ENCODE measurements at regions not wholly inside any gene's neighbourhood (a gene's known extent, or its start where the extent isn't known, plus 50 kb on each side); places are given as distances from the start of the nearest gene placed in this dataset.

GRCh38 chr9:104240890-104241289, 146.8 kb downstream of the SMC2 start:
- intact Hi-C loops (cut with DNase I; ENCODE audit: low total_unique reads), result no loop called here
- H3K27me3 ChIP-seq, result no peaks in the 10 kb centered on the region
- H3K4me3 ChIP-seq, result no peak overlapping the region
- no peak overlapping the region for H3K27ac ChIP-seq
- no peaks in the 10 kb centered on the region for H3K36me3 ChIP-seq (ENCODE audit: low read depth, missing control alignments)
- 76 to 77% methylated on average over 2 of the region's 2 CpGs for WGBS, 2 donors
- no peaks in the 10 kb centered on the region for H3K4me1 ChIP-seq
- DNase-seq, result no peak
- TF ChIP-seq CTCF (IDR thresholded peaks at IDR 0.05) (no peak), POLR2A (IDR thresholded peaks at IDR 0.05) (no peak)
- H3K9me3 ChIP-seq, result no peaks in the 10 kb centered on the region

GRCh38 chr9:104245925-104246324, 151.8 kb downstream of the SMC2 start:
- no peak for TF ChIP-seq POLR2A (IDR thresholded peaks at IDR 0.05)
- TF ChIP-seq CTCF (IDR thresholded peaks at IDR 0.05), result no peak
- 83 to 84% methylated on average over 1 of the region's 1 CpG for WGBS, 2 donors
- H3K27me3 ChIP-seq, result no peaks in the 10 kb centered on the region
- no peak overlapping the region for H3K27ac ChIP-seq
- no peak for DNase-seq
- H3K9me3 ChIP-seq, result no peaks in the 10 kb centered on the region
- no peaks in the 10 kb centered on the region for H3K36me3 ChIP-seq (ENCODE audit: low read depth, missing control alignments)
- no peaks in the 10 kb centered on the region for H3K4me1 ChIP-seq
- no peak overlapping the region for H3K4me3 ChIP-seq
- intact Hi-C loops (cut with DNase I; ENCODE audit: low total_unique reads), result no loop called here

GRCh38 chr9:104247899-104248460, 153.9 kb downstream of the SMC2 start:
- no peak overlapping the region for H3K4me3 ChIP-seq
- WGBS, 2 donors, result 73 to 74% methylated on average over 3 of the region's 3 CpGs
- no peaks in the 10 kb centered on the region for H3K27me3 ChIP-seq
- H3K27ac ChIP-seq, result no peak overlapping the region
- intact Hi-C loops (cut with DNase I; ENCODE audit: low total_unique reads), result no loop called here
- no peaks in the 10 kb centered on the region for H3K9me3 ChIP-seq
- H3K36me3 ChIP-seq (ENCODE audit: low read depth, missing control alignments), result no peaks in the 10 kb centered on the region
- no peak for DNase-seq
- TF ChIP-seq POLR2A (IDR thresholded peaks at IDR 0.05), result no peak
- TF ChIP-seq CTCF (IDR thresholded peaks at IDR 0.05), result no peak
- no peaks in the 10 kb centered on the region for H3K4me1 ChIP-seq

- no peak for DNase-seq
- TF ChIP-seq POLR2A (IDR thresholded peaks at IDR 0.05), result no peak
- TF ChIP-seq CTCF (IDR thresholded peaks at IDR 0.05), result no peak
- no peak overlapping the region for H3K27ac ChIP-seq
- 75 to 83% methylated on average over 3 of the region's 3 CpGs for WGBS, 2 donors
- H3K4me3 ChIP-seq, result no peak overlapping the region
- no peaks in the 10 kb centered on the region for H3K27me3 ChIP-seq
- no peaks in the 10 kb centered on the region for H3K9me3 ChIP-seq
- no peaks in the 10 kb centered on the region for H3K36me3 ChIP-seq (ENCODE audit: low read depth, missing control alignments)
- H3K4me1 ChIP-seq, result no peaks in the 10 kb centered on the region
- intact Hi-C loops (cut with DNase I; ENCODE audit: low total_unique reads), result no loop called here
These were observed 162.1 kb downstream of the SMC2 start for GRCh38 chr9:104256031-104256695.

- no peak for TF ChIP-seq POLR2A (IDR thresholded peaks at IDR 0.05)
- TF ChIP-seq CTCF (IDR thresholded peaks at IDR 0.05), result no peak
- H3K4me3 ChIP-seq, result no peak overlapping the region
- no peaks in the 10 kb centered on the region for H3K27me3 ChIP-seq
- H3K27ac ChIP-seq, result no peak overlapping the region
- no peak for DNase-seq
- no peaks in the 10 kb centered on the region for H3K4me1 ChIP-seq
- no peaks in the 10 kb centered on the region for H3K36me3 ChIP-seq (ENCODE audit: low read depth, missing control alignments)
- intact Hi-C loops (cut with DNase I; ENCODE audit: low total_unique reads), result no loop called here
- H3K9me3 ChIP-seq, result no peaks in the 10 kb centered on the region
These were observed 162.6 kb downstream of the SMC2 start for GRCh38 chr9:104256696-104257062.

Measured in testis (tissue), 2 donors.